ENCODE measurements at regions not wholly inside any gene's neighbourhood (a gene's known extent, or its start where the extent isn't known, plus 50 kb on each side); places are given as distances from the start of the nearest gene placed in this dataset.

GRCh38 chr2:104597942-104598341, 256.0 kb upstream of the POU3F3 start:
- H3K79me2 ChIP-seq (ENCODE audit: insufficient read depth, low read length), result no peaks in the 10 kb centered on the region
- Mint-ChIP-seq H3K36me3 (ENCODE audit: insufficient read depth in 1 of 3, low read depth in 3 of 3) (peaks cover 3 to 41% (median 5%) of the 10 kb centered on the region in 3 experiments), H3K9me3 (peaks cover 30 to 32% of the 10 kb centered on the region in 2 experiments; a peak in 4 of 5 replicates), H3K27ac (no peak overlapping the region), H3K4me3 (no peak overlapping the region), H3K4me1 (no peaks in the 10 kb centered on the region), H3K27me3 (ENCODE audit: low read depth) (peaks cover 1% of the 10 kb centered on the region; the same call in 1 of the 2 replicates)
- no peak overlapping the region for H3K23ac ChIP-seq (ENCODE audit: insufficient read length, low read depth, low read length)
- no peak overlapping the region for H3K4me2 ChIP-seq (ENCODE audit: insufficient read depth, insufficient read length, low read length)
- no peak overlapping the region for H3K56ac ChIP-seq (ENCODE audit: insufficient read length, low read depth, low read length)
- H3K23me2 ChIP-seq (ENCODE audit: insufficient read length, low read depth, low read length, poor library complexity, severe bottlenecking), result no peaks in the 10 kb centered on the region
- H3K18ac ChIP-seq (ENCODE audit: insufficient read length, low read depth, low read length), result no peak overlapping the region
- H4K8ac ChIP-seq (replicated peaks; ENCODE audit: insufficient read length, low read depth, low read length), result no peak overlapping the region
- no peak overlapping the region for H3K27ac ChIP-seq (ENCODE audit: insufficient read length, low read depth, low read length)
- no peaks in the 10 kb centered on the region for H3K79me1 ChIP-seq (ENCODE audit: insufficient read depth, low read depth, low read length, poor library complexity, severe bottlenecking)
- H2BK12ac ChIP-seq (ENCODE audit: insufficient read length, low read depth, low read length), result no peak overlapping the region
- H3K4ac ChIP-seq (ENCODE audit: low read depth, low read length), result no peak overlapping the region
- H2BK20ac ChIP-seq (ENCODE audit: low read depth, low read length, poor library complexity, severe bottlenecking), result no peak overlapping the region
- H3K27me3 ChIP-seq (ENCODE audit: insufficient read depth, low read length), result no peaks in the 10 kb centered on the region
- no CpG with 5 or more reads among the region's 2 CpGs for WGBS (ENCODE audit: extremely low coverage, insufficient read length, low lambda C conversion rate)
- H2BK120ac ChIP-seq (ENCODE audit: low read depth, low read length, poor library complexity, severe bottlenecking), result no peak overlapping the region
- no peak overlapping the region for H2BK15ac ChIP-seq (ENCODE audit: low read depth, low read length)
- H4K91ac ChIP-seq (ENCODE audit: insufficient read length, low read depth, low read length), result no peak overlapping the region
- H3K4me1 ChIP-seq (ENCODE audit: insufficient read depth, low read length), result no peaks in the 10 kb centered on the region
- no peak overlapping the region for H3T11ph ChIP-seq (ENCODE audit: low read length)
- no peak overlapping the region for H2AK5ac ChIP-seq (ENCODE audit: insufficient read length, low read length)
- H2AFZ ChIP-seq (ENCODE audit: low read length), result no peak overlapping the region
- DNase-seq, result no peak
- no peak overlapping the region for H3K9ac ChIP-seq (ENCODE audit: extremely low read depth, insufficient read length, low read length)
- no peak overlapping the region for H3K14ac ChIP-seq (ENCODE audit: insufficient read depth, low read length)
- H4K20me1 ChIP-seq (ENCODE audit: control insufficient read depth, insufficient read depth, insufficient read length), result no peaks in the 10 kb centered on the region
- H4K5ac ChIP-seq (ENCODE audit: insufficient read length, low read depth, low read length), result no peak overlapping the region
- H3K9me3 ChIP-seq (ENCODE audit: control insufficient read depth, low read depth, low read length), result peaks cover 7% of the 10 kb centered on the region
- no peak for TF ChIP-seq CTCF (conservative IDR thresholded peaks at IDR 0.05)
- no peak overlapping the region for H2BK5ac ChIP-seq (ENCODE audit: insufficient read length, low read length)

Data from H9 (cell line).